Neural progenitor cell (in vitro differentiated cells): ENCODE measurements at regions not wholly inside any gene's neighbourhood (a gene's known extent, or its start where the extent isn't known, plus 50 kb on each side); places are given as distances from the start of the nearest gene placed in this dataset.
"Not testable (repeated sequence)": the region's sequence is repeated elsewhere in the genome, so short reads cannot be mapped to it uniquely, and the experiment has no call there.

ENCODE experiments used
- DNase-seq: peaks from one replicate; pipeline ENCODE4 v3.0.0-alpha.2; 2016; ENCODE audit warnings: low spot score
- H2AFZ ChIP-seq: fragments of 200-600 bp; sonication (generic); replicated peaks from 2 replicates; pipeline ENCODE4 v1.6.1; 2016; ENCODE audit warnings: antibody characterized with exemption
- H3F3A ChIP-seq: fragments of 200-600 bp; sonication (generic); 2 replicates; pipeline ENCODE4 v1.6.1; 2016; ENCODE audit warnings: antibody characterized with exemption, low read depth
- H3K27ac ChIP-seq: fragments of 200-600 bp; sonication (generic); 2 replicates; pipeline ENCODE4 v1.5.1; 2016; ENCODE audit warnings: mild to moderate bottlenecking
- H3K27me3 ChIP-seq: fragments of 200-600 bp; sonication (generic); 2 replicates; pipeline ENCODE4 v1.6.1; 2016; ENCODE audit warnings: mild to moderate bottlenecking, moderate library complexity
- H3K36me3 ChIP-seq: fragments of 200-600 bp; sonication (generic); 2 replicates; pipeline ENCODE4 v1.5.1; 2016
- H3K4me1 ChIP-seq: fragments of 200-600 bp; sonication (generic); 2 replicates; pipeline ENCODE4 v1.6.1; 2016; ENCODE audit warnings: mixed run types
- H3K4me2 ChIP-seq: fragments of 200-600 bp; sonication (generic); 2 replicates; pipeline ENCODE4 v1.6.1; 2016
- H3K4me3 ChIP-seq: fragments of 200-600 bp; sonication (generic); 2 replicates; pipeline ENCODE4 v1.5.1; 2016
- H3K79me2 ChIP-seq: fragments of 200-600 bp; sonication (generic); 2 replicates; pipeline ENCODE4 v1.6.1; 2016; ENCODE audit warnings: low read depth
- H3K9ac ChIP-seq: fragments of 200-600 bp; sonication (generic); 2 replicates; pipeline ENCODE4 v1.6.1; 2016
- H3K9me3 ChIP-seq: fragments of 200-600 bp; sonication (generic); 2 replicates; pipeline ENCODE4 v1.5.1; 2016; ENCODE audit warnings: low read depth
- H4K20me1 ChIP-seq: fragments of 200-600 bp; sonication (generic); 2 replicates; pipeline ENCODE4 v1.6.1; 2016; ENCODE audit warnings: low read depth
- H3K27ac Mint-ChIP-seq: 3 replicates; pipeline ENCODE4 v1.8.0; 2021; ENCODE audit warnings: mixed read lengths
- H3K27me3 Mint-ChIP-seq: 2 replicates; pipeline ENCODE4 v1.8.0; 2022; ENCODE audit warnings: low read depth, mild to moderate bottlenecking, inconsistent platforms, moderate library complexity, mixed read lengths; ENCODE audit not compliant: insufficient read depth
- H3K36me3 Mint-ChIP-seq: 3 replicates; pipeline ENCODE4 v1.8.0; 2021; ENCODE audit warnings: mixed read lengths
- H3K4me1 Mint-ChIP-seq: 3 replicates; pipeline ENCODE4 v1.8.0; 2021; ENCODE audit warnings: mixed read lengths
- H3K4me3 Mint-ChIP-seq: 3 replicates; pipeline ENCODE4 v1.8.0; 2021; ENCODE audit warnings: mild to moderate bottlenecking, moderate library complexity, mixed read lengths
- H3K9me3 Mint-ChIP-seq: 3 replicates; pipeline ENCODE4 v1.8.0; 2020; ENCODE audit warnings: mixed read lengths
- EZH2 ChIP-seq: fragments of 200-600 bp; sonication (generic); IDR thresholded peaks from 2 replicates; pipeline ENCODE4 v1.6.1; 2017; ENCODE audit warnings: antibody characterized with exemption, mild to moderate bottlenecking, moderate library complexity
- EZH2phosphoT487 ChIP-seq: fragments of 200-600 bp; sonication (generic); IDR thresholded peaks from 2 replicates; pipeline ENCODE4 v1.6.1; 2017; ENCODE audit warnings: antibody characterized with exemption
- TF ChIP-seq, protein P1 (sequence below): fragments of 200-600 bp; sonication (generic); IDR thresholded peaks from 2 replicates; pipeline ENCODE4 v1.5.1; 2017; ENCODE audit warnings: antibody characterized with exemption, mild to moderate bottlenecking

DNA sequence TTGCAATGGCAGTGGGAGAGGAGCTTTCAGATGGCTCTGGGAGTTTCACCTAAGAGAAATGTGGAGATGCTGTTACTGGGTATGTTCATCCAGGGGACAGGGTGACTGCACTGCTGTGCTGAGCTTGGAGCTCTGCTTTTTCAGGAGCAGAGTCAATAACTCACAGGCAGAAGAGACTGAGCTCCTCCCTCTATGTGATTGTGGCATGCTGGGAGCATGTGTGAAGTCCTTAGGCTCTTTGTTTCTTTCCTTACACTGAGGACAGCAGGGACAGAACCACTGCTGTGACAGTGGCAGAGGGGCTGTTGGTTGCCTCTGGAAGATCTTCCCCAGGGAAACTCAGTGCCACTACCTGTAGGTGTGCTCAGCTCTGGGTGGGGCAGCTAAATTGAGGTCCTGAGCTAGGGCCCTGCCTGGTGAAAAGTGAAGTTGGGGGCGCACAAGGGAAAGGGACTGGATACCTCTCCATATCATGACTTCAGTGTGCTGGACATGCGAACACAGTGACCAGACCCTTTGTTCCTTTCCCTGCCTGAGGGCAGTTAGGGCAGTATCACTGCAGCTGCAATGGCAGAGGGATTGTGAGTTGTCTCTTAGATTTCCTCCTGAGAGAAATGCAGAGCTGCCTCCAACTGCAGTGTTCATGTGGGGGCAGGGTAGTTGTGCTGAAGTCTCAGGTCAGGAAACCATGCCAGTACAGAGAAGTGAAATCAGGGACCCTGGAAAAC lies 156.7 kb downstream of the TENT5D start:
- H3K9me3 ChIP-seq = no peaks in the 10 kb centered on the region
- no peak overlapping the region for H3K27ac ChIP-seq
- peak overlapping the region; percentile 55 for H2AFZ ChIP-seq
- Mint-ChIP-seq H3K27me3 (peaks cover 5% of the 10 kb centered on the region), H3K9me3 (peaks cover 24% of the 10 kb centered on the region), H3K4me3 (no peak overlapping the region), H3K36me3 (peaks cover 2% of the 10 kb centered on the region), H3K27ac (peak overlapping the region; percentile 42), H3K4me1 (peaks cover 12% of the 10 kb centered on the region)
- no peaks in the 10 kb centered on the region for H3K36me3 ChIP-seq
- peak; percentile 19 for DNase-seq
- H3K4me2 ChIP-seq = peak overlapping the region; percentile 31
- no peaks in the 10 kb centered on the region for H3K27me3 ChIP-seq
- peaks cover 6% of the 10 kb centered on the region for H3K4me1 ChIP-seq
- no peaks in the 10 kb centered on the region for H4K20me1 ChIP-seq
- no peak overlapping the region for H3K9ac ChIP-seq
- no peak overlapping the region for H3K4me3 ChIP-seq
- no peaks in the 10 kb centered on the region for H3F3A ChIP-seq
- H3K79me2 ChIP-seq = no peaks in the 10 kb centered on the region
- TF ChIP-seq EZH2phosphoT487 (no peak), EZH2 (no peak)
- TF ChIP-seq, protein P1, sequence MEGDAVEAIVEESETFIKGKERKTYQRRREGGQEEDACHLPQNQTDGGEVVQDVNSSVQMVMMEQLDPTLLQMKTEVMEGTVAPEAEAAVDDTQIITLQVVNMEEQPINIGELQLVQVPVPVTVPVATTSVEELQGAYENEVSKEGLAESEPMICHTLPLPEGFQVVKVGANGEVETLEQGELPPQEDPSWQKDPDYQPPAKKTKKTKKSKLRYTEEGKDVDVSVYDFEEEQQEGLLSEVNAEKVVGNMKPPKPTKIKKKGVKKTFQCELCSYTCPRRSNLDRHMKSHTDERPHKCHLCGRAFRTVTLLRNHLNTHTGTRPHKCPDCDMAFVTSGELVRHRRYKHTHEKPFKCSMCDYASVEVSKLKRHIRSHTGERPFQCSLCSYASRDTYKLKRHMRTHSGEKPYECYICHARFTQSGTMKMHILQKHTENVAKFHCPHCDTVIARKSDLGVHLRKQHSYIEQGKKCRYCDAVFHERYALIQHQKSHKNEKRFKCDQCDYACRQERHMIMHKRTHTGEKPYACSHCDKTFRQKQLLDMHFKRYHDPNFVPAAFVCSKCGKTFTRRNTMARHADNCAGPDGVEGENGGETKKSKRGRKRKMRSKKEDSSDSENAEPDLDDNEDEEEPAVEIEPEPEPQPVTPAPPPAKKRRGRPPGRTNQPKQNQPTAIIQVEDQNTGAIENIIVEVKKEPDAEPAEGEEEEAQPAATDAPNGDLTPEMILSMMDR = no peak

DNA sequence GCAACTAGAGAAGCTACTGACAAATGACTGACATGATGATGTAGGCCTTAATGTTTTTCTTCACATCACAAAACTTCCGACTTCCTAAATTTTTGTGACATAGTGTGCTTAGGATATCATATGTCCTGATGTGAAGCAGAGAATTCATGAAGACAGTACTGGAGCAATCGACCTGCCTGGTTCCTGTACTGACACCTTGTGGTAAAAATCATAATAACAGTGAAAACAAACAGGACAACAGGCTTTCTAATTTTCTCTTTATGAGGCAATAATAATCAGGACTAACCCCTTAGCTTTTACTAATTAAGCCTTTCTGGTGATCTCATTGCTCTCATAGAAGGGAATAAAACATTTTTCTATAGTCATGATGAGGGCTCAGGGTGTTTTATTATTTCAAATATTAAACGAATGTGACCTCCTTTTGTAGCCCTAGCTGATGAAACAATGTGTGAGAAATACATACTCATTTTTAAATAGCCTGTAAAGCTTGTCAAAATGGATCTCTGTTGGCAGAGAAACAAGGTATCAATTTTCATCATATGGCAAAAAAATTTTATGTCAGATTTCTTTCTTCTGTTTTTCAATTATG lies 158.4 kb downstream of the TENT5D start:
- DNase-seq = peak; percentile 25

DNA sequence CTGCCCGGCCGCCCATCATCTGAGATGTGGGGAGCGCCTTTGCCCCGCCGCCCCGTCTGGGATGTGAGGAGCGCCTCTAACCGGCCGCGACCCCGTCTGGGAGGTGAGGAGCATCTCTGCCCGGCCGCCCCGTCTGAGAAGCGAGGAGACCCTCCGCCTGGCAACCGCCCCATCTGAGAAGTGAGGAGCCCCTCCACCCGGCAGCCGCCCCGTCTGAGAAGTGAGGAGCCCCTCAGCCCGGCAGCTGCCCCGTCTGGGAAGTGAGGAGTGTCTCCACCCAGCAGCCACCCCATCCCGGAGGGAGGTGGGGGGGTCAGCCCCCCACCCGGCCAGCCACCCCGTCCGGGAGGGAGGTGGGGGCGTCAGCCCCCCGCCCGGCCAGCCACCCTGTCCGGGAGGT lies 170.7 kb downstream of the TENT5D start:
- H3K36me3 ChIP-seq, DNase-seq, H3K4me1 Mint-ChIP-seq, H3K4me2 ChIP-seq, H3K9ac ChIP-seq, H3K4me3 ChIP-seq, H3K36me3 Mint-ChIP-seq, H3K27me3 Mint-ChIP-seq, H3K27ac Mint-ChIP-seq, H3K4me1 ChIP-seq, H3K9me3 ChIP-seq, H3F3A ChIP-seq, H3K4me3 Mint-ChIP-seq, H3K27ac ChIP-seq, H3K79me2 ChIP-seq, H4K20me1 ChIP-seq, H3K27me3 ChIP-seq, H2AFZ ChIP-seq: not testable (repeated sequence)
- H3K9me3 Mint-ChIP-seq = peaks cover 15% of the 10 kb centered on the region

More for the DNA sequence above, 158.4 kb downstream of the TENT5D start:
- Mint-ChIP-seq H3K4me3 (no peak overlapping the region), H3K36me3 (peaks cover 2% of the 10 kb centered on the region), H3K9me3 (peaks cover 15% of the 10 kb centered on the region), H3K27ac (no peak overlapping the region), H3K4me1 (peaks cover 12% of the 10 kb centered on the region), H3K27me3 (peaks cover 5% of the 10 kb centered on the region)
- H3K27me3 ChIP-seq = no peaks in the 10 kb centered on the region
- no peaks in the 10 kb centered on the region for H3K79me2 ChIP-seq
- no peak overlapping the region for H2AFZ ChIP-seq
- H3K4me3 ChIP-seq = no peak overlapping the region
- no peaks in the 10 kb centered on the region for H3K36me3 ChIP-seq
- no peak overlapping the region for H3K9ac ChIP-seq
- no peaks in the 10 kb centered on the region for H3K9me3 ChIP-seq
- TF ChIP-seq, protein P1 = peak; percentile 63
- TF ChIP-seq EZH2 (no peak), EZH2phosphoT487 (no peak)
- no peaks in the 10 kb centered on the region for H3F3A ChIP-seq
- no peak overlapping the region for H3K4me2 ChIP-seq
- no peaks in the 10 kb centered on the region for H4K20me1 ChIP-seq
- H3K27ac ChIP-seq = no peak overlapping the region
- peaks cover 6% of the 10 kb centered on the region for H3K4me1 ChIP-seq
